K562 (cell line): ENCODE measurements at regions not wholly inside any gene's neighbourhood (a gene's known extent, or its start where the extent isn't known, plus 50 kb on each side); places are given as distances from the start of the nearest gene placed in this dataset.

Experiments used
- CREB5 ChIP-seq: fragments of 250-450 bp; sonication (Bioruptor Pico); IDR thresholded peaks from 2 replicates; pipeline ENCODE4 v1.5.0; 2020; ENCODE audit warnings: mild to moderate bottlenecking
- MEF2D ChIP-seq: conservative IDR thresholded peaks from 2 replicates; pipeline ENCODE4 v1.6.1; 2016; ENCODE audit warnings: low read depth, missing genetic modification characterization, missing compliant biosample characterization

- TF ChIP-seq MEF2D (tag) (no peak), CREB5 (CRISPR knock-in tag) (no peak)
These were observed 281.3 kb downstream of the IDS start for GRCh38 chrX:149223854-149224253.
